Osteoblast (primary cell): ENCODE measurements at regions not wholly inside any gene's neighbourhood (a gene's known extent, or its start where the extent isn't known, plus 50 kb on each side); places are given as distances from the start of the nearest gene placed in this dataset.

Experiments used
- DNase-seq: peaks from one replicate; pipeline ENCODE4 v3.0.0; 2011; ENCODE audit warnings: low spot score, mixed read lengths; ENCODE audit not compliant: insufficient read length; ENCODE audit errors: missing footprints
- H2AFZ ChIP-seq: 2 replicates; pipeline ENCODE4 v1.6.0; 2011; ENCODE audit warnings: mild to moderate bottlenecking, low read length
- H3K27ac ChIP-seq: 2 replicates; pipeline ENCODE4 v1.5.1; 2011; ENCODE audit warnings: mild to moderate bottlenecking, low read depth, low read length, moderate library complexity
- H3K27me3 ChIP-seq: 2 replicates; pipeline ENCODE4 v1.6.0; 2012; ENCODE audit warnings: mild to moderate bottlenecking, control low read depth, inconsistent platforms, low read length, moderate library complexity; ENCODE audit not compliant: insufficient read depth
- H3K36me3 ChIP-seq: 2 replicates; pipeline ENCODE4 v1.5.1; 2011; ENCODE audit warnings: mild to moderate bottlenecking, low read length, control low read depth, moderate library complexity; ENCODE audit not compliant: insufficient read depth
- H3K4me1 ChIP-seq: 2 replicates; pipeline ENCODE4 v1.5.1; 2011; ENCODE audit warnings: mild to moderate bottlenecking, low read length, control low read depth, moderate library complexity; ENCODE audit not compliant: insufficient read depth
- H3K4me2 ChIP-seq: 2 replicates; pipeline ENCODE4 v1.6.0; 2011; ENCODE audit warnings: mild to moderate bottlenecking, low read length; ENCODE audit not compliant: insufficient read depth
- H3K4me3 ChIP-seq: fragments of 200-600 bp; sonication (generic); 3 replicates; pipeline ENCODE4 v1.5.1; 2012; ENCODE audit warnings: mild to moderate bottlenecking, low read length, inconsistent platforms; ENCODE audit not compliant: insufficient read depth
- H3K79me2 ChIP-seq: 2 replicates; pipeline ENCODE4 v1.6.0; 2012; ENCODE audit warnings: mild to moderate bottlenecking, low read length, control low read depth, inconsistent platforms; ENCODE audit not compliant: insufficient read depth
- H3K9me3 ChIP-seq: 2 replicates; pipeline ENCODE4 v1.5.1; 2011; ENCODE audit warnings: low read depth, low read length, control low read depth
- H4K20me1 ChIP-seq: 2 replicates; pipeline ENCODE4 v1.6.0; 2012; ENCODE audit warnings: mild to moderate bottlenecking, low read length, control low read depth; ENCODE audit not compliant: insufficient read depth
- TF ChIP-seq, protein P1 (sequence below): IDR thresholded peaks from 2 replicates; pipeline ENCODE4 v1.5.1; 2011; ENCODE audit warnings: mild to moderate bottlenecking, low read depth, low read length, moderate library complexity; ENCODE audit errors: extremely low read depth

DNA sequence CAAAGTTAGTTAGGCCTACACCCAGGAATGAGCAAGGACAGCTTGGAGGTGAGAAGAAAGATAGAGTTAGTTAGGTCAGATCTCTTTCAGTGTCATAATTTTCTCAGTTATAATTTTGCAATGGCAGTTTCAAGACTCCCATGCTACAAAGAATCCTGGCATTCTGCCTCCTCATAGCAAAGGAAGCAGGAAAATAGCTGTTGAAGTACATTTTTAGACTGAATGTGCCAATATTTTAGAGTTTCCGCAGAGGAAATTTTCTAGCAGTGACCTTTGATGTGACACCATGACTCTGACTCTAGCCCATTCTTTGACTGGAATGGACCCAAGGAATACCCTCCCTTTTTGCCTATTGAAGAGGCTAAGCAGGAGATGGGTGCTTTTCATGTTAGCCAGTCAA is 371.7 kb downstream of the PIK3C3 start:
- H3K4me3 ChIP-seq: no peak overlapping the region
- H2AFZ ChIP-seq: no peak overlapping the region
- TF ChIP-seq, protein P1, sequence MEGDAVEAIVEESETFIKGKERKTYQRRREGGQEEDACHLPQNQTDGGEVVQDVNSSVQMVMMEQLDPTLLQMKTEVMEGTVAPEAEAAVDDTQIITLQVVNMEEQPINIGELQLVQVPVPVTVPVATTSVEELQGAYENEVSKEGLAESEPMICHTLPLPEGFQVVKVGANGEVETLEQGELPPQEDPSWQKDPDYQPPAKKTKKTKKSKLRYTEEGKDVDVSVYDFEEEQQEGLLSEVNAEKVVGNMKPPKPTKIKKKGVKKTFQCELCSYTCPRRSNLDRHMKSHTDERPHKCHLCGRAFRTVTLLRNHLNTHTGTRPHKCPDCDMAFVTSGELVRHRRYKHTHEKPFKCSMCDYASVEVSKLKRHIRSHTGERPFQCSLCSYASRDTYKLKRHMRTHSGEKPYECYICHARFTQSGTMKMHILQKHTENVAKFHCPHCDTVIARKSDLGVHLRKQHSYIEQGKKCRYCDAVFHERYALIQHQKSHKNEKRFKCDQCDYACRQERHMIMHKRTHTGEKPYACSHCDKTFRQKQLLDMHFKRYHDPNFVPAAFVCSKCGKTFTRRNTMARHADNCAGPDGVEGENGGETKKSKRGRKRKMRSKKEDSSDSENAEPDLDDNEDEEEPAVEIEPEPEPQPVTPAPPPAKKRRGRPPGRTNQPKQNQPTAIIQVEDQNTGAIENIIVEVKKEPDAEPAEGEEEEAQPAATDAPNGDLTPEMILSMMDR: no peak

DNA sequence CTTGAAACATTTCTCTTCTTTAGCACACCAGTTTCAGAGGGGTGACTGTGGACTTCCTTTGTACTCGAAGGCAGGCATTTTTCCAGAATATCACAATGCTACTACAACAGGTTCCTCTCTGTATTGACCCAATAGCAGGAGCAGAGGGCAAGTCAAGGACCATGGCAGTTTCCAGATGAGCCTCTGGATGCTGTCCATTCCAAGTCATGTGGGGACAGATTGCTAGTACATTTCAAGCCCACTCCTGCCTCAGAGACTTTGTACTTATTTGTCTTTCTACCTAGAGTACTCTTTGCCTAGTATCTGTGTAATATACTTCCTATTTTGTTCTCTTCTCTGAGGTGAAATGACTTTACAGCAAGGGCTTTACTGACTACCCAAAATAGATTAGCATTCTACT is 373.9 kb downstream of the PIK3C3 start:
- Histone ChIP-seq H3K79me2 (no peaks in the 10 kb centered on the region), H3K9me3 (no peaks in the 10 kb centered on the region), H3K36me3 (no peaks in the 10 kb centered on the region), H3K4me2 (no peak overlapping the region), H3K27me3 (no peaks in the 10 kb centered on the region), H3K27ac (no peak overlapping the region), H2AFZ (no peak overlapping the region), H4K20me1 (no peaks in the 10 kb centered on the region), H3K4me1 (no peaks in the 10 kb centered on the region), H3K4me3 (no peak overlapping the region)
- DNase-seq: no peak
- TF ChIP-seq, protein P1: no peak

More for the DNA sequence above, 371.7 kb downstream of the PIK3C3 start:
- no peak for DNase-seq
- H3K4me2 ChIP-seq: no peak overlapping the region
- no peaks in the 10 kb centered on the region for H3K9me3 ChIP-seq
- H3K27ac ChIP-seq: no peak overlapping the region
- H3K36me3 ChIP-seq: no peaks in the 10 kb centered on the region
- no peaks in the 10 kb centered on the region for H3K27me3 ChIP-seq
- H3K4me1 ChIP-seq: no peaks in the 10 kb centered on the region
- no peaks in the 10 kb centered on the region for H3K79me2 ChIP-seq
- no peaks in the 10 kb centered on the region for H4K20me1 ChIP-seq

DNA sequence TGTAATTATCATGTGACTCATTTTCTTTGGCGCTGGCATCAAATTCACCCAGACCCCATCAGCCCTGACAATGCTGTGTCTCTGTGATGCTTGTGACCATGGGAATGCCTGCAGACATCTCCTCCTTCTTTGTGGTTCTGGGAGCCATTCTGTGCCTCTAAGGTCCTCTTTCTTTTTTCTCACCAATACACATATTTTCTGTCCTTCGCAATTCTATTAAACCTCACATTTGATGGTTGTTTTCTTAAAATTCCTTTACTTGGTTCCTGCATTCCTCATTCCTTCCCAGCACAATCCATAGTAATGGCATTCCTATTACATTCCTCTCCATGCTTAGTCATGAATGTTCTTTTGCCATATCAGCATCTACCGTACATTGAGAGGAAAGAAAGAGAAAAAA is 375.3 kb downstream of the PIK3C3 start:
- no peaks in the 10 kb centered on the region for H3K4me1 ChIP-seq
- H3K27me3 ChIP-seq: no peaks in the 10 kb centered on the region
- H4K20me1 ChIP-seq: no peaks in the 10 kb centered on the region
- no peak overlapping the region for H3K4me2 ChIP-seq
- no peaks in the 10 kb centered on the region for H3K79me2 ChIP-seq
- no peak overlapping the region for H3K4me3 ChIP-seq
- TF ChIP-seq, protein P1: no peak
- H3K9me3 ChIP-seq: no peaks in the 10 kb centered on the region
- H3K27ac ChIP-seq: no peak overlapping the region
- DNase-seq: no peak
- H2AFZ ChIP-seq: no peak overlapping the region
- H3K36me3 ChIP-seq: no peaks in the 10 kb centered on the region

DNA sequence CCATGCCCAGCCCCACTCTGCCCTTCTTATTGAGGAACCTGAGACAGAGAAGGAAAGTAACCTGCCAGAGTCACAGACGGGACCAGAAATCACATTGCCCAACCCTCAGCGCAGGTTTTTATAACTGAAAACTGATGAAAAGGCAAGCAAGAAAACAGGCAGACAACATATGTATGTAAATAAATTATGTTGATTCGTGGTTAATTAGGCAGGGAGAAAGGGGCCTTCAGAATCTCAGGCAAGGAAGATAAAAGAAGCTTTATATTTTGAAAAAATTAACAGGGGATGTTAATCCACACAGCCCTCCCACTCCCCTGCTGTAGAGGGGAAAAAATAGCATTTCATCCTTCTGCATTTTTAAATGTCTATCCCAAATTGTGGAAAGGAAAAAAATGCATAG is 378.5 kb downstream of the PIK3C3 start:
- Histone ChIP-seq H3K9me3 (no peaks in the 10 kb centered on the region), H3K79me2 (no peaks in the 10 kb centered on the region), H3K36me3 (no peaks in the 10 kb centered on the region), H2AFZ (no peak overlapping the region), H4K20me1 (no peaks in the 10 kb centered on the region), H3K4me2 (no peak overlapping the region), H3K4me3 (no peak overlapping the region), H3K27me3 (no peaks in the 10 kb centered on the region), H3K4me1 (no peaks in the 10 kb centered on the region), H3K27ac (no peak overlapping the region)
- TF ChIP-seq, protein P1: no peak
- DNase-seq: no peak
